Neural progenitor cell (in vitro differentiated cells): ENCODE measurements at regions not wholly inside any gene's neighbourhood (a gene's known extent, or its start where the extent isn't known, plus 50 kb on each side); places are given as distances from the start of the nearest gene placed in this dataset.
"Not testable (repeated sequence)": the region's sequence is repeated elsewhere in the genome, so short reads cannot be mapped to it uniquely, and the experiment has no call there.

Experiments used
- DNase-seq: peaks from one replicate; pipeline ENCODE4 v3.0.0-alpha.2; 2016; ENCODE audit warnings: low spot score
- H2AFZ ChIP-seq: fragments of 200-600 bp; sonication (generic); replicated peaks from 2 replicates; pipeline ENCODE4 v1.6.1; 2016; ENCODE audit warnings: antibody characterized with exemption
- H3F3A ChIP-seq: fragments of 200-600 bp; sonication (generic); 2 replicates; pipeline ENCODE4 v1.6.1; 2016; ENCODE audit warnings: antibody characterized with exemption, low read depth
- H3K27ac ChIP-seq: fragments of 200-600 bp; sonication (generic); 2 replicates; pipeline ENCODE4 v1.5.1; 2016; ENCODE audit warnings: mild to moderate bottlenecking
- H3K27me3 ChIP-seq: fragments of 200-600 bp; sonication (generic); 2 replicates; pipeline ENCODE4 v1.6.1; 2016; ENCODE audit warnings: mild to moderate bottlenecking, moderate library complexity
- H3K36me3 ChIP-seq: fragments of 200-600 bp; sonication (generic); 2 replicates; pipeline ENCODE4 v1.5.1; 2016
- H3K4me1 ChIP-seq: fragments of 200-600 bp; sonication (generic); 2 replicates; pipeline ENCODE4 v1.6.1; 2016; ENCODE audit warnings: mixed run types
- H3K4me2 ChIP-seq: fragments of 200-600 bp; sonication (generic); 2 replicates; pipeline ENCODE4 v1.6.1; 2016
- H3K4me3 ChIP-seq: fragments of 200-600 bp; sonication (generic); 2 replicates; pipeline ENCODE4 v1.5.1; 2016
- H3K79me2 ChIP-seq: fragments of 200-600 bp; sonication (generic); 2 replicates; pipeline ENCODE4 v1.6.1; 2016; ENCODE audit warnings: low read depth
- H3K9ac ChIP-seq: fragments of 200-600 bp; sonication (generic); 2 replicates; pipeline ENCODE4 v1.6.1; 2016
- H3K9me3 ChIP-seq: fragments of 200-600 bp; sonication (generic); 2 replicates; pipeline ENCODE4 v1.5.1; 2016; ENCODE audit warnings: low read depth
- H4K20me1 ChIP-seq: fragments of 200-600 bp; sonication (generic); 2 replicates; pipeline ENCODE4 v1.6.1; 2016; ENCODE audit warnings: low read depth
- H3K27ac Mint-ChIP-seq: 3 replicates; pipeline ENCODE4 v1.8.0; 2021; ENCODE audit warnings: mixed read lengths
- H3K27me3 Mint-ChIP-seq: 2 replicates; pipeline ENCODE4 v1.8.0; 2022; ENCODE audit warnings: low read depth, mild to moderate bottlenecking, inconsistent platforms, moderate library complexity, mixed read lengths; ENCODE audit not compliant: insufficient read depth
- H3K36me3 Mint-ChIP-seq: 3 replicates; pipeline ENCODE4 v1.8.0; 2021; ENCODE audit warnings: mixed read lengths
- H3K4me1 Mint-ChIP-seq: 3 replicates; pipeline ENCODE4 v1.8.0; 2021; ENCODE audit warnings: mixed read lengths
- H3K4me3 Mint-ChIP-seq: 3 replicates; pipeline ENCODE4 v1.8.0; 2021; ENCODE audit warnings: mild to moderate bottlenecking, moderate library complexity, mixed read lengths
- H3K9me3 Mint-ChIP-seq: 3 replicates; pipeline ENCODE4 v1.8.0; 2020; ENCODE audit warnings: mixed read lengths
- CTCF ChIP-seq: fragments of 200-600 bp; sonication (generic); IDR thresholded peaks from 2 replicates; pipeline ENCODE4 v1.5.1; 2017; ENCODE audit warnings: antibody characterized with exemption, mild to moderate bottlenecking
- EZH2 ChIP-seq: fragments of 200-600 bp; sonication (generic); IDR thresholded peaks from 2 replicates; pipeline ENCODE4 v1.6.1; 2017; ENCODE audit warnings: antibody characterized with exemption, mild to moderate bottlenecking, moderate library complexity
- EZH2phosphoT487 ChIP-seq: fragments of 200-600 bp; sonication (generic); IDR thresholded peaks from 2 replicates; pipeline ENCODE4 v1.6.1; 2017; ENCODE audit warnings: antibody characterized with exemption

GRCh38 chr5:60530144-60530848, 169.7 kb downstream of the DEPDC1B start:
- not testable (repeated sequence) for H3K9me3 ChIP-seq, H3K79me2 ChIP-seq, H4K20me1 ChIP-seq, H3K27me3 ChIP-seq, H3K4me3 ChIP-seq, H3K27me3 Mint-ChIP-seq, H3K27ac ChIP-seq, H3K9ac ChIP-seq, H3K27ac Mint-ChIP-seq, DNase-seq, H3K4me1 Mint-ChIP-seq, H3K4me3 Mint-ChIP-seq, H3K4me2 ChIP-seq, H2AFZ ChIP-seq, H3K36me3 Mint-ChIP-seq, H3K36me3 ChIP-seq, H3K9me3 Mint-ChIP-seq, H3F3A ChIP-seq
- peaks cover 11% of the 10 kb centered on the region for H3K4me1 ChIP-seq

GRCh38 chr5:60529001-60529400, 171.0 kb downstream of the DEPDC1B start:
- TF ChIP-seq CTCF (no peak), EZH2phosphoT487 (no peak), EZH2 (no peak)
- Histone ChIP-seq H3K27me3 (no peaks in the 10 kb centered on the region), H3K79me2 (no peaks in the 10 kb centered on the region), H3K27ac (no peak overlapping the region), H3K36me3 (no peaks in the 10 kb centered on the region), H2AFZ (no peak overlapping the region), H3K9ac (no peak overlapping the region), H4K20me1 (no peaks in the 10 kb centered on the region), H3F3A (peaks cover 4% of the 10 kb centered on the region), H3K9me3 (peaks cover 2% of the 10 kb centered on the region), H3K4me2 (no peak overlapping the region), H3K4me1 (peaks cover 11% of the 10 kb centered on the region), H3K4me3 (no peak overlapping the region)
- H3K36me3 Mint-ChIP-seq = no peaks in the 10 kb centered on the region
- no peak for DNase-seq
- H3K27ac Mint-ChIP-seq = no peak overlapping the region
- H3K27me3 Mint-ChIP-seq = peaks cover 6% of the 10 kb centered on the region
- no peaks in the 10 kb centered on the region for H3K9me3 Mint-ChIP-seq
- peaks cover 2% of the 10 kb centered on the region for H3K4me1 Mint-ChIP-seq
- no peak overlapping the region for H3K4me3 Mint-ChIP-seq

GRCh38 chr5:60527072-60527471, 172.9 kb downstream of the DEPDC1B start:
- no peak overlapping the region for H3K4me3 ChIP-seq
- no peak overlapping the region for H3K4me2 ChIP-seq
- H3K36me3 ChIP-seq = no peaks in the 10 kb centered on the region
- no peak for TF ChIP-seq CTCF
- no peak for TF ChIP-seq EZH2
- TF ChIP-seq EZH2phosphoT487 = no peak
- Mint-ChIP-seq H3K4me3 (no peak overlapping the region), H3K36me3 (no peaks in the 10 kb centered on the region), H3K27me3 (peaks cover 4% of the 10 kb centered on the region), H3K4me1 (peaks cover 2% of the 10 kb centered on the region), H3K27ac (no peak overlapping the region), H3K9me3 (no peaks in the 10 kb centered on the region)
- no peaks in the 10 kb centered on the region for H3K9me3 ChIP-seq
- H3K27me3 ChIP-seq = no peaks in the 10 kb centered on the region
- no peak overlapping the region for H3K27ac ChIP-seq
- H4K20me1 ChIP-seq = no peaks in the 10 kb centered on the region
- H3K79me2 ChIP-seq = no peaks in the 10 kb centered on the region
- DNase-seq = no peak
- no peak overlapping the region for H2AFZ ChIP-seq
- H3K9ac ChIP-seq = no peak overlapping the region
- H3K4me1 ChIP-seq = peaks cover 11% of the 10 kb centered on the region
- peaks cover 4% of the 10 kb centered on the region for H3F3A ChIP-seq

GRCh38 chr5:60526336-60526875, 173.6 kb downstream of the DEPDC1B start:
- Histone ChIP-seq H3K27ac (no peak overlapping the region), H3K79me2 (no peaks in the 10 kb centered on the region), H3K4me1 (peaks cover 11% of the 10 kb centered on the region), H2AFZ (no peak overlapping the region), H4K20me1 (no peaks in the 10 kb centered on the region), H3K4me2 (no peak overlapping the region), H3K4me3 (no peak overlapping the region), H3K27me3 (no peaks in the 10 kb centered on the region), H3F3A (peaks cover 4% of the 10 kb centered on the region), H3K9ac (no peak overlapping the region), H3K9me3 (no peaks in the 10 kb centered on the region), H3K36me3 (no peaks in the 10 kb centered on the region)
- Mint-ChIP-seq H3K9me3 (no peaks in the 10 kb centered on the region), H3K4me3 (no peak overlapping the region), H3K27me3 (peaks cover 4% of the 10 kb centered on the region), H3K27ac (no peak overlapping the region), H3K36me3 (no peaks in the 10 kb centered on the region), H3K4me1 (peaks cover 3% of the 10 kb centered on the region)
- no peak for DNase-seq
- no peak for TF ChIP-seq EZH2
- TF ChIP-seq EZH2phosphoT487 = no peak
- TF ChIP-seq CTCF = no peak
